DMS 273 (cell line): ENCODE measurements at regions not wholly inside any gene's neighbourhood (a gene's known extent, or its start where the extent isn't known, plus 50 kb on each side); places are given as distances from the start of the nearest gene placed in this dataset.
A peak's percentile ranks its signal among the peaks of the same experiment; 100 is the strongest.

ENCODE experiments used
- DNase-seq: peaks from one replicate; lab custom pipeline; 2025; ENCODE audit not compliant: unreplicated experiment; lab: John Stamatoyannopoulos, UW

GRCh38 chr10:121290674-121291073, 307.6 kb downstream of the FGFR2 start:
- DNase-seq = no peak

DNA sequence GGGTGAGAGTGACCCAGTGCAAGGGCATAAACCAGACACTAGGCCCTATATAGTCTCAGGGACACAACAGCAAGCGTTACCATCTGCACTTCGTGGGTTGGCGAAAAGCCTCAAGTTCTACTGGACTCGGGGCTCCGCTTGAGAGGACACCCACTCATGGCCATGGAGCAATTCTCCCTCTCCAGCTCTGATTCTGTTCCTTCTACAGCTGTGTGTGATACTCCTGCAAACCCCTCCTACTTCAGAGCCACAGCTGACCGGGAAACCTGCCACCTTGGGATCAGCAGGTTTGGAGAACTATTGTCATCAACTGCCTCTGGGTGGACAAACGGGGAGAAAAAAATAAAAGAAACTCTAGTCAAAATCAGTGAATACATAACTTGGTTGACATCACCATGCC, 306.9 kb downstream of the FGFR2 start:
- DNase-seq = no peak

DNA sequence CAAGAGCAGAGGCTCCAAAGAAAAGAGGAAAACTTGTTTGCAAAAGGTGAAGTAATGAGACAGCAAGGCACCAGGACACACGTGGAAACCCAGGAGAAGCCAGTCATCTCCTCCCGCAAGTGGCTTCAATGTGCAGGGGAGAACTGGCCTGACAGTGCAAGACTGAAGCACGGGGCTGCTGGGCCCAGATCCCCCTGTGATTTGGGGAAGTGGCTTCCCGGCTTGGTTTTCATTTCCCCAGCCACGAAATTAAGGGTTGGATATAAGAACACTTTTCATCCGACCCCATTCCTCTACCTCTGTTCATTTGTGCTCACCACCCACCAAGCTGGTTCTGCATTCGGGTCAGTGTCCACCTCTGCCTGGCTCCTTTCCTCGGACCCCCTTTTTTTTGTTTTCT, 306.4 kb downstream of the FGFR2 start:
- no peak for DNase-seq

GRCh38 chr10:121292321-121292720, 305.9 kb downstream of the FGFR2 start:
- no peak for DNase-seq

- DNase-seq = peak; percentile 13
Measured at GRCh38 chr10:121293110-121293509, 305.1 kb downstream of the FGFR2 start.

DNA sequence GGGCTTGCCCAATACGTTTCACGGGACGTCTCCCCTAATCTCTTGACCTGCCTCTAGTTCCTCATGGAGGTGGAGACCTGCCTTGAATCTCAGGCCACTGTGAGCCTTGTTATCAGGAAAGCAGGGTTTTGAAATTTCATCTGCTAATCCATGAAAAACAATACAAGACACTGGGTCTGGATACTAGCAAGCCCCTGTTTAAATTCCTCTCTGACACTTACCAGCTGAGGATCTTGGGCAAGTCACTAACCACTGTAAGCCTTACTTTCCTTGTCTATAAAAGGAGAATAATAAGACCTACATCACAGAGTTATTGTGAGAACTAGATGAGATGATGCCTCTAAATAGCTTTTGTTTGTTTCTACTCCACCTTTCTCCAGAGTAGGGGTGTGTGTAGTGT, 303.6 kb downstream of the FGFR2 start:
- no peak for DNase-seq

DNA sequence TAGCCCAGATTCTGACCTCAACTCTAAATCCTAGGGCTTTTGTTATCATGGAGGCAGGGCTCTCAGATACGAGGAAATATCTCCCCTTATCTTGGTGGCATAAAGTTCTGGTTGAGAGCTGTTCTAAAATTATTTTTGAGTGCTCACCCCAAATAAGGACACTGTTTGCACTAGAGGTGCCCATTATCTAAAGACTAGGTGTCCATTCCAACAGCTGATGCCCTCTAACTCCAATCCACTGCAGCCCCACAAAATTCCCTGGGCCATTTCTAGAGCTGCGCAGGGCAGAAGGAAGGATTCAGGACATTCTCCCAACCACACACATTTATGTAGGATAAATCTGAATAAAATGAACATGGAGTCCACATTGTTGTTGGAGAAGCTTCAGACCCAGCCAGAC, 301.9 kb downstream of the FGFR2 start:
- DNase-seq = no peak

DNA sequence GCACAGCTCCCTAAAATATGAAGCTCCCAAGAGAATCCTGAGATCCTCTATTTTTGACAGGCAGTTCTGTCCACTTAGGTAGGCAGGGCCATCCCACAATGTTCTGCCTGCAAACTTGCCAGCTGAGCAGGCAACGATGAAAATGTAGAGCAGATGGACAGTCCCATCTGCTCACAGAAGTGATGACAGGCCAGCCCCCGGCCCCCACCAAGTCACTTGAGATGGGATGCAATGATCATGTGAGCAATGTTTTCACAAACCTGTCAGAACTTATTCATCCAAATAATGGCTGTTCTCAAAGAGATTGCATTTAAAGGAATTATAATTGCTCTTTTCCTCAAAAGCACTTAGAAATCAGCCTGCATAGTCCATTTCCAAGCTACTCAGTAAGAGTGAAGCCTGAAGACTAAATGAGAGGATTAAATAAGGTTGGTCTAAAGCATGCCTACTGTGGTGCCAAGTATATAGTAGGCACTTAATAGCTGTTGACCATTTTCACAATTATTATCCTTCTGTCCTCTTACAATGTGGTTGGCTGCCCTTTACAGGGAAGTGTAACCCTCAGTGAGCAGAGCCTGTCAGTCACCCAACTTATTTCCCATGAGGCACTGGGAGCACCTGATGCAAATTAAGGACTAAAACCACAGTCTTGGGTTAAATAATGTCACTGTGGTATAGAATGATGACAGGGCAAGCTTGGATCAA, 301.2 kb downstream of the FGFR2 start:
- peak; percentile 92 for DNase-seq

DNA sequence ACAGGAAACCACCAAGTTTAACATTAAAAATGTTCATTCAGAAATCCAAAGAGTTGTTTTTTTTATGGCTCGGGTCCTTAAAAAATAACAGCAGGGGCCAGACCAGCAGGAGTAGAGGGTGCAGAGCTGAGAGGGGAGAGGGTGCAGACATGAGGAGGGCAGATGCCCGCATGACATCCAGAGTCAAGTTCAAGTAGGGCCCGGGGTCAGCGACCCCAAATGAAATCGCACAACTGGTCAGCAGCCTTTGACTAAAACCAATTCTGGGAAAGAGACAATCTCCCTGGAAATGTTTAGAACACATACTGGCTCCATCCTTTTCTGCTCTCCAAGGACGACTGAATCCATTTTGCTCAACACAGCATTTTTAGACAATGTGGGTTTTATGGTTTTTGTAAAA, 297.5 kb downstream of the FGFR2 start:
- DNase-seq = no peak

- no peak for DNase-seq
Measured at GRCh38 chr10:121302541-121303180, 295.6 kb downstream of the FGFR2 start.

DNA sequence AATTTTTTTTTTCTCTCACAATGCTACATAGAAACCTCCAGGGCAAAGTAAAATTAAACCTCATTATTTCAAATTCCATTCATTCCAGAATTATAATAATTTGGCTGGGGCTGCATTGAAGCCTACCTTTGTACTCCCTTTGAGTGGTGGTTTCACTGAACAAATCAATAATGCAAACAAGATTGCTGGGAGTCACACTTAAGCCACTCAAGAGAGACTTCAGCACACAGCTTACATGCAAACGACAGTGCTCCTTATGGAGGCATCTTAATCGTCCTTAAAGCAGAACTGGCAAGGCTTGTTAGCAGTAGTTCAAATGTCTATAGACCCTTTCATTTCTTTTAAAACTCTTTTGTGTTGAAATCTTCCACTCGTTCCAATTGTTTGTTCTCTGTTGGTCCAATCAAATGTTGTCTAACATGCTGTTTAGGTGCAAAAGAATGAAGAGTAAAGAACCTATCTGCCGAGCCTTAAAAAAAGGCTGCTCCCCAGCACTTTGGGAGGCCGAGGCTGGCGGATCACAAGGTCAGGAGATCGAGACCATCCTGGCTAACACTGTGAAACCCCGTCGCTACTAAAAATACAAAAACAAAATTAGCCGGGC, 294.9 kb downstream of the FGFR2 start:
- DNase-seq = no peak

GRCh38 chr10:121305066-121305465, 293.2 kb downstream of the FGFR2 start:
- peak; percentile 71 for DNase-seq

DNA sequence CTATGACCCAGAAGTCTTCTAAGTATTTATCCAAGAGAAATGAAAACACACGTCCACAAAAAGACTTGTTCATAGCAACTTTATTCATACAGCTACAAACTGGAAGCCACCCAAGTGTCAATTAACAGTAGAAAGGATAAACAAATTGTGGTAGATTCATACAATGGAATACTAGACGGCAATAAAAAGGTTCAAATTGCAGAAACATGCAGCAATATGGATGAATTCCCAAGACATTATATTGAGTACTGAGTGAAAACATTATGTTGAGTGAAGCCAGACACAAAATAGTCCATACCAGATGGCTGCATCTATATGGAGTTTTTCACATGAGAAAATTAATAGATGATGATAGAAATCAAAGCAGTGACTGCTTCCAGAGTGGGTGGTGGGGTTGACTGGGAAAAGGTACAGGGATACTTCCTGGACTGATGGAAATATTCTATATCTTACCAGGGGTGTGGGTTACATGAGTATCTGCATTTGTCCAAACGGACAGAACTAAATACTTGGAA, 292.0 kb downstream of the FGFR2 start:
- no peak for DNase-seq

GRCh38 chr10:121307411-121307980, 290.7 kb downstream of the FGFR2 start:
- DNase-seq = no peak

DNA sequence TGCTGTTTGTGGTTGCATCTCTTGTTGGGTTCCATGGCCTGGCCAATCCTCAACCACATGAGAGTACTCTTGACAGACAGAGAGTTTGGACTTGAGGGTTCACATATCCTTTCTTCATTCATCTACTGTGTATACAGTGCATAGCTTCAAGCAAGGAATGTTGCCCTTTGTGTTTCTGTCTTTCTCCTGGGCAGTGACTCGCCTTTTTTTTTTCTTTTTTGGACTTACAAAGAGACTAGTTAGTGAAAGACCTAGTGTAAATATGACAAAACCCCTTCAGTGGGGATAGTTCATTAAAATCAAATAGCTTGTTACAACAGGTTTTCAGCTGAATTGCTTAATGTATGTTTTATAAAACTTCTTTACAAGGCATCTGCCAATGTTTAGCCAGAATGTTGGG, 290.2 kb downstream of the FGFR2 start:
- no peak for DNase-seq

GRCh38 chr10:121309164-121309563, 289.1 kb downstream of the FGFR2 start:
- no peak for DNase-seq

DNA sequence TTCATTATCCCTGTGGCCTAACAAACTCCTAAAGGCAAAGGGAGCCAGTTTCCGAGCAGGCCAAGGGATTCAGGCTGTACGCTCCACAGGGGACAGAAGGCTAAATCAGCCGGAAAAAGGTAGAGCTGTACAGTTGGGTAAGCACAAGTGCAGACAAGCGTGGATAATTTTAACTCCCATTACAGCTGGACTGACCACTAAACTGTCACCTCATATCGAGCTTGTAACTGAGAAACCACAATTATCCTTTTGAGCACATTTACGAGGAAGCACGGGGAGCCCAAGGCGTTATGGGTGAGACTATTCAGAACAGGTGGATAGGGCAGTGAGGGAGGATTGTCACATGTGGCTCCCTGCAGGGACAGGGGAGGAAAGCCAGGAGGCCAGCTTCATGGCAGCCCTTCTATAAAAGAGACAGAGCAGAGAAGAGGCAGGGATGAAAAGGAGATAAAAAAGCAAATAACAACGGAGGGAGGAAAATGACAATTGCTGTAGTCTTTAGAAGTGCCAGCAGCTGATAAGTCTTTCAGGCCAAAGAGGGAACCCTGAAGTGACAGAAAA, 288.0 kb downstream of the FGFR2 start:
- peak; percentile 71 for DNase-seq

GRCh38 chr10:121311812-121312443, 286.3 kb downstream of the FGFR2 start:
- DNase-seq = no peak

- DNase-seq = no peak
Measured at GRCh38 chr10:121312587-121312986, 285.7 kb downstream of the FGFR2 start.

GRCh38 chr10:121313119-121313875, 284.9 kb downstream of the FGFR2 start:
- DNase-seq = peak; percentile 17
